GM18508 (cell line): ENCODE measurements at regions not wholly inside any gene's neighbourhood (a gene's known extent, or its start where the extent isn't known, plus 50 kb on each side); places are given as distances from the start of the nearest gene placed in this dataset.

Source experiments
- ATAC-seq: cut with Tn5 transposase; IDR thresholded peaks from one replicate; pipeline ENCODE4 v1.9.1; 2021; ENCODE audit warnings: moderate number of reproducible peaks; ENCODE audit not compliant: insufficient read depth, unreplicated experiment

DNA sequence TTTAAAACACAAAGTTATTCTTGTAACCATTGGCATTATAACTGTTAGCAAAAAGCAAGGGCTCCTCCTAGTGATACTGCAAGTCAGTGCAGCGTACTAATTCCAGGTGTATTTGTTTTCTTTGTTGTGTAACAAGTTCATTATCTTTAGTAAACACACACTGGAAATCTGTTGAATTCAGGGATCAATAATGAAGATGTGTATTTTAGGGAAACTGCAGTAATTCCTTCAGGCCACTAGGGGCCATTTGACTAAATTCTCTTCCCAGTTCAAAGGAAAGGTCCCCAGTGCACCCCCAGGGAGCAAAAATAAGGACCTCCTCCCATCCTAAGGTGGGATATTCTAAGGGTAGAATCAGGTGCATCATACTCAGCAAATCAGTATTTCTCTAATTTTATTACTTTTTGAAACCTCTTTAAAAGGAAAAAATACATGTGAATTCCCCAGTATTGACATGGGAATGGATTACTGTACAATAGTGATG, 158.6 kb upstream of the LYZL1 start:
- ATAC-seq: no peak

DNA sequence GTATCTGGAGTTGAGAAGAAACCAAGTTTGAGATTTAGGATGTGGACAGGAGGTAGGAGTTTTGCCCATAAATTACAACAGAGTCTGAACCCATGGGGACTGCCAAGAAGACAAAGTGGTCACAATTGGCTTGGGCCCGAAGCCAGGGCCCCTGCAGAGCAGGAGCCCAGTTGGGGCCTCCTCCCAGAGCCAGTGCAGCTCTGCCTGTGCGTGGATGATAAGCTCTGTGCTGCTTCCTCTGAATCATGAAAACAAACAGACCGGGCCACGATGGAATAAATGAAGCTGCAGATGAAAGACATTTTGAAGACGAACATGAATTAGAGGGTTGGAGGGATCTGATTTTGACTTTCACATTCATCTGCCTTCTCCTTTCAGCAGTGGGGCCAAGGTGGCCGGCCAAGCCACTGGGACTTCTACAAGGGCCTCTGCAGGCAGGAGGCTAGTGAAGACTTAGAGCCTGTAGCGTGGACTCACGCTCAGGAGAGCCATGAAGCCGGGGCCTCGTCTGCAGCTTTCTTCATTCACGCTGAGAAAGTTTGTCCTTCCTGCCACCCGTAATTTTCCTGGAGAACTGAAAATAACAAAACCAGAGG, 156.8 kb upstream of the LYZL1 start:
- ATAC-seq: no peak

DNA sequence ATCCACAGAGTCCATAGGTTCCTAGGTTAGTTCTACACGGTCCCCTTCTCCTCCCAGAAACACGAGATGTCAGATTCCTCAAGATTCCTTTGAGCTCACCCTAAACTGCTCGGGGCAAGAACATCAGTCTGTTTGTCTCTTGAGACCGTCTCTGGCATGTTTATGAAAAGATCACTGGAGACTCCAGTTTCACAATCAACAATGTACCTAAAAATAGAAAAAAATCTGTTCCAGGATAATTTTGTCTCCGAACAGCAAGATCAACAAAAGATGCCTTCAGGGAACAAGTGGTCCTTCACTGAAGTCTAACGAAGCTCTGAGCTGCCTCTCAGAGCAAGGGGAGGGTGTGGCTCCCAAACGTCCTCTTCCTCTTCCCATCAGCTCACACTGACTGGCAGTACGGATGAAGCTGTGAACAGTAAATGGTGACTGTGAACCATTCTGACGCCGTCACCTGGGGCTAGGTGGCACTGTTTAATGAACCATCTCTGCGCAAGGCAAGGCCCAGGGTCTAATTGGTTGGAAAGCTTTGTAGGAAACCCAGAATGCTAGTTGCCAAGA, 156.2 kb upstream of the LYZL1 start:
- ATAC-seq: no peak

DNA sequence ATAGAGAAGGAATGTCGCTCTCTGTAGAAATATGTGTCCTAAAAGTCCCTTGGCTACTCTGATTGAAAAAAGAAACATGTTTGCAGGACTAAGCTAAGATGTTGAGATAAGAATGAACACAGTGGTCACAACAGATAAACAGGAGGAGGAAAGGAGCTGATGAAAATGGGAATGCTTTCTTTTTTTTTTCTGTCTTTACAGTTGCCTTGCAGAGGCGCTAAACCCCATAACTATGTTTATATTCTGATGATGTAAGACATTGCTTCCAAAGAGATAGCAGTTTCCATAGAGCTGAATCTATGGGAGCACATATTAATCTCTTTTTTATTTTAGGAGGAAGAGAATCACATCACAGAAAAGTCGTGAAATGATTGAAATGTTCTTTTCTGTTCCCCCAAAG, 153.5 kb upstream of the LYZL1 start:
- ATAC-seq: no peak

DNA sequence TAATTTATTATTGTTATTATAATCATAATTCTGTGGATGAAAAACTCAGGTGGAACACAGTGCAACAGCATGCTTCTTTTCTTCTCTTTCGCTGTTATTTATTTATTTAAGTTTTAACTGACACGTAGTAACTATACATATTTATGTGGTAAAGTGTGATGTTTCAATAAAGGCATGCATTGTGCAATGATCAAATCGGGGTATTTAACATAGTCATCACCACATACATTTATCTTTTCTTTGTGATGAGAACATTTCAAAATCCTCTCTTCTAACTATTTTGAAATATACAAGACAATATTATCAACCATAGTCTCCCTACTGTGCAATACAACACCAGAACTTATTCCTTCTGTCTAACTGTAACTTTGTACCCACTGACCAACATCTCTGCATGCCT, 152.5 kb upstream of the LYZL1 start:
- no peak for ATAC-seq

DNA sequence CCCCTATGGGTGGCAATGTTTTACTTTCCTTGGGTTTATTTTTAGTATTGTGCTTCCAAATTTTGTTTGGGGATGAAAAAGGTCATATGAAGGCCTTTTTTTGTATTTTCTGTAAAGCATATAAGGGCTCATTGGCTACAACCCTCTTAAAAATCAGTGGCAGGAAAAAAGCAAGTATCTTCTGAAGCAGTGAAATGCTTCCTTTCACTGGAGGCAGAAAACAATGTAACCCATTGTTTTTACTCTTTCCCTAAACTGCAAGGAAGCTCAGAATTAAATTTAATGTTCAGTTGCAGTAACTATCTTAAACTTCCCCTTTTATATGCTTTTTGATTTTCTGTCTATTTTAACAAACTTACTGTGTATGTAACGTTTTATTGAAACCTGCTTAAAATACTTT, 148.7 kb upstream of the LYZL1 start:
- no peak for ATAC-seq

DNA sequence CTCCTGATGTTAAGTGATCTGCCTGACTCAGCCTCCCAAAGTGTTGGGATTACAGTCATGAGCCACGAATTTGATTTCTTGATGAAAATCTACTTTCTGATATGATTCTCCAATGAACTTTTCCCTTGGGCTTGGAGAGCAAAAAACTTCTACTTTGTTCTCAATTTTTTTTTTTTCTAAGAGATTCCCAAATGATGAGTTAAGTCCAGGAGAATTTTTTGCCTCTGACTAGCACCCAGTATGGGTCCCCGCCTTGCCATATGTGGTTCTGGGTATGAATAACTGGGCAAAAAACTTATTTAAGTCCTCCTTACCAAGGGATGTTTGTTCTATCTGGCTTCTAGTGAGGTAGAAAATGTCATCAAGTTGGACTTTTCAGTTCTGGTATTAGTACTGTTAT, 147.9 kb upstream of the LYZL1 start:
- no peak for ATAC-seq

DNA sequence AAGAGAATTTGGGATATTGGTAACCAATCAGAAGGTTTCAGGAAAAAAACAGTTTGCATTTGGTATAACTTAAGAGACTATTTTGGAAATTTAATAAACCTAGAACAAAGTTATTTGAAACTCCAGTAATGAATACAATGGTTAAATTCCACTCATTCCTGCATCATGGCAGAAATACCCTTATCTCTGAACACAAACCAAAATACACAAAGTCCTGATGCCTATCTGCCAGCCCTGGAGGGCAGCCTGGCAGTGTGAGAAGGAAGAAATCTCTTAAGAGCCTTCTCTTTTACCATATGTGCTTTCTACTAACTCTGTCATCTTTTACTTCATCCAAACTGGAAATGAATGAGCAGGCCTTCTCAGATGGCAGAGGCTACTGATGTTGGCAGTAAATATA, 147.1 kb upstream of the LYZL1 start:
- no peak for ATAC-seq

DNA sequence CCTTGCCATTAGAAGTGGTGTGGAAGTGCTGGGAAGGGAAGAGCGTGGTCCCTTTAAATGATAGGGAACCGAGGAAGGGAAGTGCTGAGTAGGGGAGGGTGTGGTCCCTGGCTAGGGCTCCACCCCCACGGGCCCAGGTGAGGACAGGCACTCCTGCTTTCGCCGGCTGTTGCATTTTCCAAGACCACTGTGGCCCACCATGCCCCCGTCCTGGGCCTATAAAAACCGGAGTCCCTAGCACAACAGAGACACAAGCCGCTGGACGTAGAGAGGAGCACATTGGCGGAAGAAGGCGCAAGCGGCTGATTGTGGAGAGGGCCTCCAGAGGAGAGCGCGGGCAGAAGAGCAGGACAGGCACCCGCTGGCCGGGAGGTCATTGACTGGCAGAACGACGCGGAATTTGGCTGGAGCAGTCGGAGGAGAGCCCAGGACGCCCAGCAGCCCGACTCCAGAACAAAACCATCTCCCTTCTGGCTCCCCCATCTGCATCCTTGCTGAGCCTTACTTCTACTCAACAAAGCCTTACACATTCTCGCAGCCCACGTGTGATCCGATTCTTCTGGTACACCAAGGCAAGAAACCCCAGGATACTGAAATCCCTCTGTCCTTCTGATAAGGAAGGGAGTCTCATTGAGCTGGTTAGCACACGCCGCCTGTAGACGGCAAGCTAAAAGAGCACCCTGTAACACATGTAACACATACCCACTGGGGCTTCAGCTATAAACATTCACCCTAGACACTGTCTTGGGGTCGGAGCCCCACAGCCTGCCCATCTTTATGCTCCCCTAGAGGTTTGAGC, 146.2 kb upstream of the LYZL1 start:
- ATAC-seq: no peak

DNA sequence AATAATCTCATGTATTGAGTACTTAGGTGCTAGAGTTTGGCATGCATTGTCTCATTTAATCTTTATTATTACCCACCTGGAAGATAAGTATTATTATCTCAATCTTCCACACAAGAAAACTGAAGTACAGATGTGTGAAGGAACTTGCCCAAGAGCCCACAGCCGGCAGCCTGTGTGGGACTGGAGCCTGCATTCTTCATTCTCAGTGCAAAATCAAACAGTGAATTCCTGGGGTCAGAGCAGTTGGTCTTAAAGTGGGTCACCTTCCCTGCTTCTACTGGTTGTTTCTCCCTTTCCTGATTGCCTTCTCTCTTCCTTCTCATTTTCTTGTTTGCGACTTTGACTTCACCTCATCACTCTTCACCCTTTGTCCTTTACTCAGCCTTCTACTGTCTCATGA, 144.7 kb upstream of the LYZL1 start:
- no peak for ATAC-seq

DNA sequence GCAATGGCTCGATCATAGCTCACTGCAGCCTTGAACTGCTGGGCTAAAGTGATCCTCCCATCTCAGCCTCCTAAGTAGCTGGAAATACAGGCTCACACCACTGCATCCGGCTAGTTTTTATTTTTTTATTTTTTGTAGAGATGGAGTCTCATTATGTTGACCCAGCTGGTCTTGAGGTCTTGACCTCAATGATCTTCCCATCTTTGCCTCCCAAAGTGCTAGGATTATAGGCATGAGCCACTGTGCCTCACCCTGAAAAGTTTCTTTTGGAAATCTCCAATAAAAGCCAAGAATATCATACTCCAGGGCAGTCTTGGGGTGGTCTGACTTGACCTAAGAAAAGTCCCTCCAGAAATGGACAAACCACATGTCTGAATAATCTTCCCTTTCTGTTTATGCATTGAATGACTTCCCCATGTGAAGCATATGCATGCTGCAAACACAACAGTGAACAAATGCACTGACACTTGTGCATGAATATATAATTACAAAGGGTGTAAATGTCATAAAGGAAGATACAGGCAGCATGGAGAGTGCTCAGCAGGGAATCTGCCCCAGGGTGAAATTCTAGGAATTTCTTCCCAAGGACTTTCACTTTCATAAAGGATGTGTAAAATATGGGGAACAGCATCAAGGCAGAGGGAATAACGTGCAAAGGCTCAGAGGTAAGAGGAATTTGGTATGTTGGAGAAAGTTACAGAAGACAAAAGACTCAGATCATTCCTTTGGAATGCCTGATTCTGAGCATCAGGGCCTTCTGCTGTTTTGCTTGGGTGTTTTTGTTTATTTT, 142.4 kb upstream of the LYZL1 start:
- ATAC-seq: no peak

DNA sequence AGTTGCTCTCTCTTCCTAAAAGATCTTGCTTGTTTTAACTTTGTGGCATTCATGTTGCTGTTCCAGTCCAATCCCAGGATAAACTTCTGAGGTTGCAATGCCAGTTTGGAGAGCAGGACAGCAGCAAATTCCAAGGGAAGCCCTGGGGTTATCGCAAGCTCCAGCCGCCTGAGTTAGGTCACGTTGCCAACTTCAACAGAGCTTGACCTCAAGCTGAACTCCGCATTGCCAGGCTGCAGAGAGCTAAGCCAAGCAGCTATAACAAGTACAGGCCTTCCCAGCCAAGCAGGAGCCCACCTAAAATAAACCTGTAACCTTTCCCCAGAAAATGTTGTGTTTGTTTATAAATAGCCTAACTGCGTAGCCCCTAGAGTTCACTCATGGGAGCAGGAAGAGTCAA, 138.9 kb upstream of the LYZL1 start:
- ATAC-seq: no peak

DNA sequence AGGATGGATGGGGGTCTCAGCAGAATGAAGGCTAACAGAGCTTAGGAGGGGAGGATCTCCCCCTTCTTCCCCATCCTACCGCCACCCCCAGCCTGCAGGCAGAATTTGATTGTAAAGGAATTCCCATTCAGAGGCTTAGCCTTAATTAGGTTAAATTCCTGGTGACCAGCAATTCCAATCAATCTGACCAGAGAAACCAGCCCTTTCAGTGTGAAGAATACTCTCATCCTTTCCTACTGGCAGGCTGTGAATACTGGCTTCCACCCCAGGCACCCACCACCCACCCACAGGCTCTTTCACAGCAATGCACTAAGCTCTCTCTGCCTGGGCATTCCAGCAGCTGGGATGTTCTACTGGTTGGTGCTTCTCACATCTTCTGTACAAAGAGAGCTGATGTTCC, 137.9 kb upstream of the LYZL1 start:
- no peak for ATAC-seq

DNA sequence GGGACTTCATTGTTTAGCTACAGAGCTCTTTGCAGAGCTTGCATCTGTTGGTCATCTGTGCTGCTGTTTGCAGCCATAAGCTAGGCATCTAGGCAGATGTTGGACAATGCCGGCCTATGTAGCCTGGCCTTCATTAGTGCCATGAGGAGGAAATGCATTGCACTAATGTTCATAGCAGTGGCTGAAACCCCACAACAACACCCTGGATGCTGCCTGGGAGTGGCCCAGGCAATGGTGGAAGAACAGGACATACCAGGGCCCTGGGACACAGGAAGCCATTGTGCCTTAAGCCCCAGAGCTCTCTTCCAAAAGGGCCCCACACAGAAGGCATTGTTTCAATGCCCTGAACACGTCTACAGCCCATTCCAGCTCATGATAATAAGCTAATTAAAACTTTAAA, 131.5 kb upstream of the LYZL1 start:
- no peak for ATAC-seq

DNA sequence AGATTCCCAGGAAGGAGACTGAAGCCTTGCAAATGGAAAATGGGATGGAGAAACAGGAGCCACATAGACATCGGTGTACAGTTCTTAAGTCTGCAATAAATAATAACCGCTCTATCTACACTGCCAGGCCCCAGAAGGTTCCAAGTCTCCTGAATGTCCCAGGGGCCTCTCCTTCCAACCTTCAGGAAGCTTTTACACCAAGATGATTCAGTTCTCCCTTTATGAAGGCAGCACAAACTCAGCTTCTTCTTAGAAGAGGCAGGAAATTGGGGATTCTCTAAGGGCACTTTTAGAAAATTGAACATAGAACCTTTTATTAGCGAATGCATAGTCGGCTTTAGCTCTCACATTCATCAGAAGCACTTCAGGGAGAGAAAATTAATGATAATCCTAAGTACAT, 130.8 kb upstream of the LYZL1 start:
- ATAC-seq: no peak

DNA sequence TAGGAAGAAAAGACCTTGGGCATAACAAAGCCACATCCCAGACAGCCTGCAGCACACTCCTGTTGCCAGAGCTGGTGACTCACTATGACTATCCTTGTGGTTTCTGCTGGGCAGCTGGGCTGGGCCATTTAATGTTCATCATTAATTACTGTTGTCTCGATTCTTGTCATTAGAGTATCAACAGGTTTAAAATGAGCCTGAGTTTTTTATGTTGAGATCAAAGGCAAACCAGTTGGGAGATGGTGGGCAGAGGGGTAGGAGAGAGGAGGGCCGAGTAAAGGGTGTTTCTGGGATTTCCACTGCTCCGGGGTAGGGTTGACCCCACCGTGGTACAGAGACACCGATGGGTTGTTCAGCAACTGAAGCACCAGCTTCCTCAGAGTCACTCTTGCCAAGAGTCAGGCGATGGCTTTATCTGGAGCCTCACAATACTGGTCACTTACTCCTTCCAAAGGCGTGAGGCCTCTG, 128.7 kb upstream of the LYZL1 start:
- no peak for ATAC-seq

DNA sequence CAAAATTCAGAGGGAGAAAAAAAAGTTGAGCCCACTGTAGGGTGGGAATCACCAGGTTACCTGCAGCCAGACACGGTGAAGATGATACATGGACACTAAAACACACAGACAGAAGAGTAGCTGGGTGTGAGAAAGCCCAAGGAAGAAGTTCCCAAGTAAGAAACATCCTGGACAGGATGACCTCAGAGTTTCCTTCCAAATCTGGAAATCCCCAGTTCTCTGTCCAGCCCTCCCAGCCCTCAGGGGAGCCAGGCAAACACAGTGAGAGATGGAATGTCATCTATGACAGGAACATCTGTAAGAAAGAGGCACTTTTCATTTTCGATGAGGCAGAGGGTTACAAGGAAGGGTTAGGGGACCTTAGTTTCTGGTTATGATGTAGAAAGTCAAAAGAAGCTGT, 125.1 kb upstream of the LYZL1 start:
- no peak for ATAC-seq

DNA sequence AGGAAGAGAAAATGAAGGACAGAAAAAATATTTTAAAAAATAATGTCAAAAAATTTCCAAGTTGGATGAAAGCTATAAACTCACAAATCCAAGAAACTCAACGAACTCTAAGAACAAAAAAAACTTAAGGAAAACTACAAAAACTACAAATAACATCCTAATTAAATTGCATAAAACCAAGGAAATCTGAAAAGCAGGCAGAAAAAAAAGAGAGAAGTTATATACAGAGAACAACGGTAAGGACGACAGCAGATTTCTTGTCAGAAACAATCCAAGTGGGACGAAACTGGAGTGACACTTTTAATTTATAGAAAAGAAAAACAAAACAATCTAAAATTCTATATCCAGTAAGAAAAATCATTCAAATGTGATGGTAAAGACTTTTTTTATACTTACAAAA, 122.2 kb upstream of the LYZL1 start:
- ATAC-seq: no peak

DNA sequence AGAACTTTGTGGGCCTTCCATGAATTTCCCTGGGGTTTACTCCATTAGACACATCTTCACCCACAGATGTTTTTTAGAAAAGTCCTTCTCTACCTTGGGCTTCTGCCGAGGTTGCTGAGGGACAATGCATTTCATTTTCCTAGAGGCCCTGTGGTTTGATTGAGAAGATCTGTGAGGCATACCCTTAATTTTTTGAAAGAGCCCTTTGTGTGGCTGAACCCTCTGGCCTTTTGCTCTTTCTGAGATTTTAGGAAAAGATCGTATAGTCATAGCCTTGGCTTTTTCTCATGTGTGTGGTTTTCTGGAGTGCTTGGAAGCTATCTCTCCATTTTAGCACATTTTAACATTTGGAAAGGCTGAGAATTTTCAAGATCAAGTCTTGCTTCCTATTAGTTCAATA, 119.8 kb upstream of the LYZL1 start:
- ATAC-seq: no peak

DNA sequence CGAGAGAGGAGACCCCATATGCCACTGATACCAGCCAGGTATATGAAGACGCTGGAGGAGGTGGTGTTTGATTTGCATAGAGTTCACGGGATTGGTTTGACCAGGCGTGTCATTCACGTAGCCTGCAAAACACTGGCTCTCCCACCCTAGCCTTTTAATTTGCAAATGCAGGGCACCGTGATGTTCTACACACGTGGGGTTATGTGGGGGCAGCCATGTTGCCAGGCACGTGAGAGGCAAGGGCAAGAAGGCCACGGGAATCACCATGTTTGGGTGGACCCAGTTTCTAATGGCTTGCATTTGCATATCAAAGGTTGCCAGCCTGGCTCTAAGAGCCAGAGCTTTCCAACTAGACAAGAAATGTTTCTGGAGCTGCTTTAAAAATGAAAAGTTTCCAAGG, 117.2 kb upstream of the LYZL1 start:
- no peak for ATAC-seq

DNA sequence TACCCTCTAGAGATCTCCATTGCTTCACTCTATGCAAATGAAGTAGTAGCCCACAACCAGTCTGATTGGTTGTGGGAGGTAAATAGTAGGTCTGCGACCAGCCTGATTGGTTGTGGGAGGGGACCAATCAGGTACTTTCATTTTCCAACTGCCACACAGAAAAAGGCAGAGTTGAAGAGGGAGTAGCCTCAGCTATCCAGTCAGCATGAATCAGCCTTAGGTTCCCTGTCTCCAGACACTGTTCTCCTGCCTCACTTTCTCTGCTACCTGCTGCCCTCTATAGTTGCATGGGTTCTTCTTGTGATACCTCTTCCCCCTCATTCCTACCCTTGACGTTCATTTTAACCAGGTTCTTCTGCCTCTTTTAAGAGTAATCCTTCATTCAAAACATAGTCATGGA, 114.5 kb upstream of the LYZL1 start:
- ATAC-seq: no peak
